B cell (primary cell): ENCODE measurements at regions not wholly inside any gene's neighbourhood (a gene's known extent, or its start where the extent isn't known, plus 50 kb on each side); places are given as distances from the start of the nearest gene placed in this dataset.
A peak's percentile ranks its signal among the peaks of the same experiment; 100 is the strongest.

Experiments used
- ATAC-seq: fragments of 200-7000 bp; cut with Tn5 transposase; one replicate; pipeline ENCODE4 v1.10.0; 2021; ENCODE audit warnings: low read depth, mild to moderate bottlenecking, moderate number of reproducible peaks, moderate library complexity
- CTCF ChIA-PET: fragments of 350-600 bp; sonication (Branson Sonifier 250); formaldehyde crosslinking; loops from one replicate; lab custom pipeline; 2021; ENCODE audit warnings: antibody characterized with exemption, inconsistent platforms; lab: Charles Lee
- POLR2A ChIA-PET: fragments of 350-600 bp; sonication (Branson Sonifier 250); formaldehyde crosslinking; loops from one replicate; lab custom pipeline; 2021; ENCODE audit warnings: antibody characterized with exemption; lab: Charles Lee
- DNase-seq: peaks from one replicate; pipeline ENCODE4 v3.0.0; 2013
- H2AFZ ChIP-seq: 2 replicates; pipeline ENCODE4 v1.6.1; 2012; ENCODE audit warnings: mild to moderate bottlenecking, low read depth, low read length; ENCODE audit not compliant: insufficient read depth, poor library complexity, severe bottlenecking
- H3K27ac ChIP-seq, 2 donors: 1 replicate in 1 of 2; 2 replicates in 1 of 2; pipeline ENCODE4 v1.5.1; 2012 to 2013; ENCODE audit warnings: low read length in 2 of 2, mild to moderate bottlenecking in 2 of 2, moderate library complexity in 1 of 2
- H3K27me3 ChIP-seq, 4 experiments: fragments of 200-600 bp in 1 of 4; sonication (generic) in 1 of 4; replicated peaks in 1 of 4; 1 replicate in 2 of 4; 2 replicates in 2 of 4; pipeline versions ENCODE4 v1.6.1 to v1.7.0; 2013 to 2016; ENCODE audit warnings: low read length in 3 of 4, mild to moderate bottlenecking in 2 of 4, mixed read lengths in 1 of 4, moderate library complexity in 1 of 4; ENCODE audit not compliant: insufficient read depth in 4 of 4, control insufficient read depth in 3 of 4; ENCODE audit errors: control extremely low read depth in 1 of 4
- H3K36me3 ChIP-seq, 2 experiments: replicated peaks in 1 of 2; 1 replicate in 1 of 2; 2 replicates in 1 of 2; pipeline versions ENCODE4 v1.6.1 to v1.7.1; 2013; ENCODE audit warnings: low read length in 1 of 2; ENCODE audit not compliant: insufficient read depth in 2 of 2, control insufficient read depth in 1 of 2; ENCODE audit errors: control extremely low read depth in 1 of 2, extremely low read depth in 1 of 2
- H3K4me1 ChIP-seq, 2 donors: fragments of 200-600 bp in 1 of 2; sonication (generic) in 1 of 2; 1 replicate in 1 of 2; 2 replicates in 1 of 2; pipeline versions ENCODE4 v1.5.1 to v1.6.1; 2013 to 2017; ENCODE audit warnings: low read length in 2 of 2; ENCODE audit not compliant: control insufficient read depth in 2 of 2, insufficient read depth in 2 of 2
- H3K4me2 ChIP-seq: replicated peaks from 2 replicates; pipeline ENCODE3; 2012; ENCODE audit warnings: mild to moderate bottlenecking, low read depth, low read length; ENCODE audit not compliant: poor library complexity, severe bottlenecking
- H3K4me3 ChIP-seq, 5 experiments: fragments of 200-600 bp in 1 of 5; sonication (generic) in 1 of 5; 1 replicate in 3 of 5; 2 replicates in 2 of 5; pipeline versions ENCODE4 v1.5.1 to v1.7.0; 2011 to 2016; ENCODE audit warnings: low read length in 4 of 5, mild to moderate bottlenecking in 4 of 5, low read depth in 2 of 5, control low read depth in 1 of 5, moderate library complexity in 1 of 5; ENCODE audit not compliant: insufficient read depth in 1 of 5; ENCODE audit errors: control extremely low read depth in 1 of 5, extremely low read depth in 1 of 5
- H3K79me2 ChIP-seq: fragments of 200-600 bp; sonication (generic); one replicate; pipeline ENCODE4 v1.6.0; 2016; ENCODE audit warnings: low read length; ENCODE audit not compliant: control insufficient read depth, insufficient read depth
- H3K9ac ChIP-seq: fragments of 200-600 bp; sonication (generic); 2 replicates; pipeline ENCODE4 v1.6.1; 2017; ENCODE audit warnings: mild to moderate bottlenecking, low read length, moderate library complexity
- H3K9me3 ChIP-seq, 3 donors: one replicate each; pipeline versions ENCODE4 v1.6.1 to v1.7.1; 2013; ENCODE audit warnings: low read length in 2 of 3; ENCODE audit not compliant: control insufficient read depth in 2 of 3, insufficient read depth in 1 of 3; ENCODE audit errors: control extremely low read depth in 1 of 3
- H4K20me1 ChIP-seq: 2 replicates; pipeline ENCODE4 v1.6.0; 2012; ENCODE audit warnings: mild to moderate bottlenecking, low read length; ENCODE audit not compliant: insufficient read depth, control insufficient read depth, poor library complexity, severe bottlenecking
- H3K27ac Mint-ChIP-seq: one replicate; pipeline ENCODE4 v1.8.0; 2021; ENCODE audit warnings: mixed read lengths
- H3K27me3 Mint-ChIP-seq: one replicate; pipeline ENCODE4 v1.8.0; 2021; ENCODE audit warnings: mixed read lengths
- H3K4me1 Mint-ChIP-seq: one replicate; pipeline ENCODE4 v1.8.0; 2021; ENCODE audit warnings: mixed read lengths
- H3K4me3 Mint-ChIP-seq: one replicate; pipeline ENCODE4 v1.8.0; 2021; ENCODE audit warnings: mixed read lengths
- H3K9me3 Mint-ChIP-seq: one replicate; pipeline ENCODE4 v1.8.0; 2022; ENCODE audit warnings: mixed read lengths; ENCODE audit not compliant: insufficient read depth
- CTCF ChIP-seq: fragments of 200-600 bp; IDR thresholded peaks from one replicate; pipeline ENCODE4 v1.8.0; 2022; ENCODE audit warnings: antibody characterized with exemption, mild to moderate bottlenecking
- EZH2 ChIP-seq: IDR thresholded peaks from 2 replicates; pipeline ENCODE4 v1.6.1; 2012; ENCODE audit warnings: borderline replicate concordance, low read depth, mild to moderate bottlenecking, moderate library complexity, low read length; ENCODE audit not compliant: insufficient read depth, poor library complexity, severe bottlenecking
- WGBS: methylation state at CpG from one replicate; pipeline ENCODE4 v1.1.5; 2013; ENCODE audit warnings: missing lambda C conversion rate; ENCODE audit not compliant: insufficient coverage; 5-methylcytosine and 5-hydroxymethylcytosine counted together
- intact Hi-C: fragments of 100-400 bp; cut with micrococcal nuclease; formaldehyde crosslinking; loops from one replicate; pipeline ENCODE4 v1.10.0; 2022

- Histone ChIP-seq H3K9me3 (peaks cover 0 to 10% (median 0%) of the 10 kb centered on the region in 3 donors), H3K4me3 (no peak overlapping the region), H3K27ac (no peak overlapping the region), H3K9ac (no peak overlapping the region), H2AFZ (no peak overlapping the region), H3K4me2 (no peak overlapping the region), H3K79me2 (no peaks in the 10 kb centered on the region), H4K20me1 (no peaks in the 10 kb centered on the region), H3K36me3 (no peaks in the 10 kb centered on the region), H3K27me3 (peaks cover 0 to 32% (median 5%) of the 10 kb centered on the region in 4 experiments), H3K4me1 (peaks cover 12 to 14% of the 10 kb centered on the region in 2 donors)
- intact Hi-C loops, result no loop called here
- Mint-ChIP-seq H3K27me3 (peaks cover 30% of the 10 kb centered on the region), H3K27ac (no peak overlapping the region), H3K4me3 (no peak overlapping the region), H3K4me1 (peaks cover 4% of the 10 kb centered on the region), H3K9me3 (no peaks in the 10 kb centered on the region)
- DNase-seq (no peak), ATAC-seq (no peak)
- WGBS, result over 99% methylated on average over 6 of the region's 6 CpGs
- POLR2A ChIA-PET, result no interaction called here
- CTCF ChIA-PET, result no interaction called here
- no peak for TF ChIP-seq CTCF
- no peak for TF ChIP-seq EZH2
Observed at GRCh38 chr16:85233516-85233915, 121.2 kb upstream of the CIBAR2 start.

GRCh38 chr16:85234310-85235204 lies 122.3 kb upstream of the CIBAR2 start:
- H2AFZ ChIP-seq, result no peak overlapping the region
- ATAC-seq (no peak), DNase-seq (no peak)
- no peak overlapping the region for H3K27ac ChIP-seq
- TF ChIP-seq EZH2 (no peak), CTCF (no peak)
- CTCF ChIA-PET, result interaction anchor here (1.5 kb wide), 1 partner anchor 11 kb away, joined by 3 read pairs; no protein-coding TSS in a partner anchor
- Mint-ChIP-seq H3K9me3 (no peaks in the 10 kb centered on the region), H3K27me3 (peaks cover 31% of the 10 kb centered on the region), H3K4me3 (no peak overlapping the region), H3K27ac (no peak overlapping the region), H3K4me1 (peaks cover 4% of the 10 kb centered on the region)
- intact Hi-C loops, result no loop called here
- no peaks in the 10 kb centered on the region for H3K36me3 ChIP-seq
- H3K4me3 ChIP-seq, result no peak overlapping the region
- no peaks in the 10 kb centered on the region for H3K79me2 ChIP-seq
- no peak overlapping the region for H3K9ac ChIP-seq
- H4K20me1 ChIP-seq, result no peaks in the 10 kb centered on the region
- POLR2A ChIA-PET, result interaction anchor here (0.7 kb wide), 1 partner anchor 27 kb away, joined by 7 read pairs; no protein-coding TSS in a partner anchor
- peaks cover 0 to 10% (median 0%) of the 10 kb centered on the region in 3 donors for H3K9me3 ChIP-seq
- peaks cover 0 to 32% (median 5%) of the 10 kb centered on the region in 4 experiments for H3K27me3 ChIP-seq
- WGBS, result 73% methylated on average over 32 of the region's 36 CpGs
- H3K4me2 ChIP-seq, result peak overlapping the region; percentile 59
- H3K4me1 ChIP-seq, result peaks cover 12 to 14% of the 10 kb centered on the region in 2 donors
